ENCODE measurements at regions not wholly inside any gene's neighbourhood (a gene's known extent, or its start where the extent isn't known, plus 50 kb on each side); places are given as distances from the start of the nearest gene placed in this dataset.

DNA sequence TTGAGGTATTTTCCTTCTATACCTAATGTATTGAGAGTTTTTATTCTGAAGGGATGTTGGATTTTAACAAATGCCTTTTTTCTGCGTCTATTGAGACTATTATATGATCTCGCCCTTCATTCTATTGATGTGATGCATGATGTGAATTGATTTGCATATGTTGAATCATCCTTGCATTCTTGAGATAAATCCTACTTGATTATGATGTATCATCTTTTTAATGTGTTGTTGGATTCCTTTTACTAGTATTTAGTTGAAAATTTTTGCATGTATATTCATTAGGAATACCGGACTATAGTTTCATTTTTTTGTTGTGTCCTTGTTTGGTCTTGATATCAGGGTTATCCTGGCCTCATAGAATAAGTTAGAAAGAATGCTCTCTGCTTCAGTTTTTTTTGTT, 169.7 kb downstream of the NPR3 start:
- TF ChIP-seq, protein P1, sequence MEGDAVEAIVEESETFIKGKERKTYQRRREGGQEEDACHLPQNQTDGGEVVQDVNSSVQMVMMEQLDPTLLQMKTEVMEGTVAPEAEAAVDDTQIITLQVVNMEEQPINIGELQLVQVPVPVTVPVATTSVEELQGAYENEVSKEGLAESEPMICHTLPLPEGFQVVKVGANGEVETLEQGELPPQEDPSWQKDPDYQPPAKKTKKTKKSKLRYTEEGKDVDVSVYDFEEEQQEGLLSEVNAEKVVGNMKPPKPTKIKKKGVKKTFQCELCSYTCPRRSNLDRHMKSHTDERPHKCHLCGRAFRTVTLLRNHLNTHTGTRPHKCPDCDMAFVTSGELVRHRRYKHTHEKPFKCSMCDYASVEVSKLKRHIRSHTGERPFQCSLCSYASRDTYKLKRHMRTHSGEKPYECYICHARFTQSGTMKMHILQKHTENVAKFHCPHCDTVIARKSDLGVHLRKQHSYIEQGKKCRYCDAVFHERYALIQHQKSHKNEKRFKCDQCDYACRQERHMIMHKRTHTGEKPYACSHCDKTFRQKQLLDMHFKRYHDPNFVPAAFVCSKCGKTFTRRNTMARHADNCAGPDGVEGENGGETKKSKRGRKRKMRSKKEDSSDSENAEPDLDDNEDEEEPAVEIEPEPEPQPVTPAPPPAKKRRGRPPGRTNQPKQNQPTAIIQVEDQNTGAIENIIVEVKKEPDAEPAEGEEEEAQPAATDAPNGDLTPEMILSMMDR (IDR thresholded peaks at IDR 0.05): no peak
- TF ChIP-seq POLR2A (IDR thresholded peaks at IDR 0.05): no peak
- TF ChIP-seq POLR2AphosphoS5 (IDR thresholded peaks at IDR 0.05; ENCODE audit: insufficient read depth in 1 of 2, low read depth in 1 of 2): no peak
- no peak overlapping the region for H3K27ac ChIP-seq

DNA sequence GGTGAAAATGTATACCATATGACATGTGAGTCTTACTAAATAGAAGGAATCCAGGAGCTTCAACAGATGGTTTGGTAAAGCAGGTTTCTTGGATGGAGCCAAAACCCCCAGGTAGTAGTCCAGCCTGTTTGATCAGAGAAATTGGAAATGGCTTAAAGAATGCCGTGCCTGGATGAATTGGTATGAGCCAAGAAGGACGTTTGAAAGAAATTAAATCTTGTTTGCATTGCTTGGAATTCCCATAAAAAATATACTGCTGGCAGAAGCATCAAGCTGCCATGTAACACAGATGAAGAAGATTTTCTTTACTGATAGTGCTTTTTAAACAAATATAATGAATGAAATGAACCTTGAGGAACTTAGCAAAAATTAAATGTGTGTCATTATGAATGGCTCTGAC, 176.3 kb downstream of the NPR3 start:
- Histone ChIP-seq H3K27ac (no peak overlapping the region), H3K4me1 (no peaks in the 10 kb centered on the region), H3K4me3 (no peak overlapping the region), H3K9me3 (no peaks in the 10 kb centered on the region), H3K36me3 (no peaks in the 10 kb centered on the region), H3K27me3 (no peaks in the 10 kb centered on the region)
- intact Hi-C loops (cut with DNase I): no loop called here
- no peak for DNase-seq (ENCODE audit: extremely low spot score in 2 of 2)
- TF ChIP-seq, protein P1 (IDR thresholded peaks at IDR 0.05): no peak
- TF ChIP-seq POLR2AphosphoS5 (IDR thresholded peaks at IDR 0.05; ENCODE audit: insufficient read depth in 1 of 2, low read depth in 1 of 2) (no peak), POLR2A (IDR thresholded peaks at IDR 0.05) (no peak)

More for the DNA sequence above, 169.7 kb downstream of the NPR3 start:
- Histone ChIP-seq H3K4me3 (no peak overlapping the region), H3K9me3 (no peaks in the 10 kb centered on the region), H3K36me3 (no peaks in the 10 kb centered on the region), H3K4me1 (no peaks in the 10 kb centered on the region), H3K27me3 (no peaks in the 10 kb centered on the region)
- intact Hi-C loops (cut with DNase I): no loop called here
- DNase-seq (ENCODE audit: extremely low spot score in 2 of 2): no peak

GRCh38 chr5:32889078-32889477, 178.0 kb downstream of the NPR3 start:
- H3K9me3 ChIP-seq: no peaks in the 10 kb centered on the region
- no peaks in the 10 kb centered on the region for H3K27me3 ChIP-seq
- intact Hi-C loops (cut with DNase I): no loop called here
- DNase-seq (ENCODE audit: extremely low spot score in 2 of 2): no peak
- no peak for TF ChIP-seq POLR2A (IDR thresholded peaks at IDR 0.05)
- TF ChIP-seq POLR2AphosphoS5 (IDR thresholded peaks at IDR 0.05; ENCODE audit: insufficient read depth in 1 of 2, low read depth in 1 of 2): no peak
- TF ChIP-seq, protein P1 (IDR thresholded peaks at IDR 0.05): no peak
- H3K27ac ChIP-seq: no peak overlapping the region
- H3K36me3 ChIP-seq: no peaks in the 10 kb centered on the region
- no peaks in the 10 kb centered on the region for H3K4me1 ChIP-seq
- H3K4me3 ChIP-seq: no peak overlapping the region

- TF ChIP-seq POLR2AphosphoS5 (IDR thresholded peaks at IDR 0.05; ENCODE audit: insufficient read depth in 1 of 2, low read depth in 1 of 2) (no peak), POLR2A (IDR thresholded peaks at IDR 0.05) (no peak)
- TF ChIP-seq, protein P1 (IDR thresholded peaks at IDR 0.05): no peak
- DNase-seq (ENCODE audit: extremely low spot score in 2 of 2): no peak
- Histone ChIP-seq H3K4me3 (no peak overlapping the region), H3K36me3 (no peaks in the 10 kb centered on the region), H3K9me3 (no peaks in the 10 kb centered on the region), H3K4me1 (no peaks in the 10 kb centered on the region), H3K27ac (no peak overlapping the region), H3K27me3 (no peaks in the 10 kb centered on the region)
- intact Hi-C loops (cut with DNase I): no loop called here
These were observed 192.5 kb downstream of the NPR3 start for GRCh38 chr5:32903613-32904012.

GRCh38 chr5:32908641-32909040, 197.5 kb downstream of the NPR3 start:
- no peaks in the 10 kb centered on the region for H3K27me3 ChIP-seq
- TF ChIP-seq POLR2A (IDR thresholded peaks at IDR 0.05): no peak
- TF ChIP-seq, protein P1 (IDR thresholded peaks at IDR 0.05): no peak
- no peak for TF ChIP-seq POLR2AphosphoS5 (IDR thresholded peaks at IDR 0.05; ENCODE audit: insufficient read depth in 1 of 2, low read depth in 1 of 2)

More at GRCh38 chr5:32908641-32909040, 197.5 kb downstream of the NPR3 start:
- intact Hi-C loops (cut with DNase I): no loop called here
- Histone ChIP-seq H3K4me1 (no peaks in the 10 kb centered on the region), H3K36me3 (no peaks in the 10 kb centered on the region), H3K9me3 (no peaks in the 10 kb centered on the region), H3K27ac (no peak overlapping the region), H3K4me3 (no peak overlapping the region)
- no peak for DNase-seq (ENCODE audit: extremely low spot score in 2 of 2)

Measured in vagina (tissue), 2 donors.